Heart left ventricle (tissue), 16 donors: ENCODE measurements at regions not wholly inside any gene's neighbourhood (a gene's known extent, or its start where the extent isn't known, plus 50 kb on each side); places are given as distances from the start of the nearest gene placed in this dataset.
A peak's percentile ranks its signal among the peaks of the same experiment; 100 is the strongest.

Experiments
- ATAC-seq, 4 donors: fragments of 200-7000 bp; cut with Tn5 transposase; one replicate each; pipeline ENCODE4 v1.9.1; 2020 to 2022; ENCODE audit warnings: moderate library complexity in 4 of 4, mild to moderate bottlenecking in 3 of 4, moderate number of reproducible peaks in 1 of 4
- DNase-seq, 5 donors: peaks; one replicate each; pipeline ENCODE4 v3.0.0-alpha.2; 2020
- H3K27ac ChIP-seq, 12 donors: fragments of 200-600 bp; sonication (generic) in 4 of 12; one replicate each; pipeline versions ENCODE4 v1.5.0 to v1.8.0; 2016 to 2022; ENCODE audit warnings: mild to moderate bottlenecking in 2 of 12
- H3K27me3 ChIP-seq, 9 donors: fragments of 200-600 bp; sonication (generic) in 2 of 9; one replicate each; pipeline versions ENCODE4 v1.5.1 to v1.8.0; 2016 to 2022; ENCODE audit warnings: mild to moderate bottlenecking in 3 of 9
- H3K36me3 ChIP-seq, 9 donors: fragments of 200-600 bp; sonication (generic) in 2 of 9; one replicate each; pipeline versions ENCODE4 v1.5.0 to v1.8.0; 2018 to 2022; ENCODE audit warnings: mild to moderate bottlenecking in 2 of 9
- H3K4me1 ChIP-seq, 12 donors: fragments of 200-600 bp; sonication (generic) in 4 of 12; one replicate each; pipeline versions ENCODE4 v1.5.0 to v1.8.0; 2016 to 2022; ENCODE audit warnings: mild to moderate bottlenecking in 3 of 12
- H3K4me3 ChIP-seq, 12 donors: fragments of 200-600 bp; sonication (generic) in 4 of 12; one replicate each; pipeline versions ENCODE4 v1.5.0 to v1.8.0; 2017 to 2022; ENCODE audit warnings: mild to moderate bottlenecking in 9 of 12, moderate library complexity in 4 of 12
- H3K9me3 ChIP-seq, 12 donors: fragments of 200-600 bp; sonication (generic) in 4 of 12; one replicate each; pipeline versions ENCODE4 v1.5.0 to v1.8.0; 2016 to 2022; ENCODE audit warnings: mild to moderate bottlenecking in 1 of 12
- CTCF ChIP-seq, 12 donors: fragments of 200-600 bp; sonication (generic) in 4 of 12; IDR thresholded peaks; one replicate each; pipeline versions ENCODE4 v1.5.0 to v1.8.0; 2018 to 2022; ENCODE audit warnings: antibody characterized with exemption in 12 of 12, mild to moderate bottlenecking in 5 of 12
- POLR2A ChIP-seq, 2 donors: fragments of 450-650 bp; IDR thresholded peaks; one replicate each; pipeline ENCODE4 v1.6.1; 2017; ENCODE audit warnings: antibody characterized with exemption in 2 of 2, mild to moderate bottlenecking in 2 of 2, moderate library complexity in 2 of 2
- WGBS, 4 donors: extraction: QIAGEN DNeasy Blood & Tissue Kit in 2 of 4; methylation state at CpG; one replicate each; pipeline versions ENCODE4 v1.1.5 to v1.1.7; 2013 to 2018; 5-methylcytosine and 5-hydroxymethylcytosine counted together
- intact Hi-C, 10 donors: fragments of 100-400 bp; cut with DNase I; formaldehyde crosslinking; loops; one replicate each; pipeline versions ENCODE4 v1.11.1 to v1.14.2; 2022
- donor health status: ischemic (EF 13 %, LVEDD 7.1; RV severe dilation, severe dysfunction).
- donor health status: healthy with polysubstance abuse.
- donor health status: DM: no; HTN: yes; CAD: no.
- donor health status: DM: no; HTN: no; CAD: no.
- donor health status: ischemic (EF 25% LVEDD 6.9; RV normal size, moderate dysfunction).
- donor health status: ischemic (EF 25% LVEDD 5.7; RV mildly dilated, moderate dysfunction).
- donor health status: healthy.
- donor health status: DM: yes; HTN: yes; CAD: no.
- donor health status: ischemic (EF 35%, LVEDD 5.7; RV mildly dilated, moderate dysfunction).
- donor health status: nonischemic (EF 11% LVEDD 7.7; RV severe dilation, severe dysfunction).
- donor health status: DM: yes; HTN: yes; CAD: no.
- donor health status: PGD.
- donor health status: ischemic (EF 29% LVEDD 5.4; RV normal size, mild dysfunction).
- donor health status: nonischemic (EF 23%, LVEDD 6.1; RV moderate dilation, normal function).

- no peak overlapping the region for H3K4me3 ChIP-seq
- H3K36me3 ChIP-seq = no peaks in the 10 kb centered on the region
- TF ChIP-seq POLR2A (IDR thresholded peaks at IDR 0.05) (no peak), CTCF (IDR thresholded peaks at IDR 0.05) (no peak)
- no peak for DNase-seq
- 45 to 81% (median 73%) methylated on average over 3 of the region's 3 CpGs for WGBS, 4 donors
- no peak for ATAC-seq
- H3K4me1 ChIP-seq = peaks cover 0 to 49% (median 19%) of the 10 kb centered on the region in 12 donors
- peak overlapping the region in 10 of 12 donors; percentile 17 to 78 (median 46) for H3K27ac ChIP-seq
- intact Hi-C loops = no loop called here
- no peaks in the 10 kb centered on the region for H3K9me3 ChIP-seq
- no peaks in the 10 kb centered on the region for H3K27me3 ChIP-seq
These were observed 180.5 kb downstream of the ZFP36L2 start for GRCh38 chr2:43045866-43046265.

- H3K36me3 ChIP-seq = no peaks in the 10 kb centered on the region
- intact Hi-C loops = no loop called here
- peak overlapping the region in 10 of 12 donors; percentile 15 to 75 (median 49) for H3K27ac ChIP-seq
- no peak overlapping the region for H3K4me3 ChIP-seq
- ATAC-seq = peak in 1 of 4 donors; percentile 26
- TF ChIP-seq CTCF (IDR thresholded peaks at IDR 0.05) (no peak), POLR2A (IDR thresholded peaks at IDR 0.05) (no peak)
- H3K9me3 ChIP-seq = no peaks in the 10 kb centered on the region
- H3K27me3 ChIP-seq = no peaks in the 10 kb centered on the region
- 65 to 76% (median 73%) methylated on average over 13 of the region's 13 CpGs for WGBS, 4 donors
- peaks cover 0 to 43% (median 17%) of the 10 kb centered on the region in 12 donors for H3K4me1 ChIP-seq
- peak in 3 of 5 donors; percentile 25 to 67 (median 45) for DNase-seq
These were observed 182.2 kb downstream of the ZFP36L2 start for GRCh38 chr2:43044093-43044681.

GRCh38 chr2:43043553-43043870 is 182.9 kb downstream of the ZFP36L2 start:
- 83 to 97% (median 93%) methylated on average over 8 of the region's 8 CpGs for WGBS, 4 donors

More at GRCh38 chr2:43043553-43043870, 182.9 kb downstream of the ZFP36L2 start:
- Histone ChIP-seq H3K4me3 (no peak overlapping the region), H3K9me3 (no peaks in the 10 kb centered on the region), H3K27me3 (no peaks in the 10 kb centered on the region), H3K36me3 (no peaks in the 10 kb centered on the region), H3K4me1 (peaks cover 0 to 44% (median 17%) of the 10 kb centered on the region in 12 donors), H3K27ac (peak overlapping the region in 7 of 12 donors; percentile 15 to 75 (median 70))
- intact Hi-C loops = no loop called here
- no peak for ATAC-seq
- DNase-seq = no peak
- TF ChIP-seq CTCF (IDR thresholded peaks at IDR 0.05) = no peak
